ENCODE measurements at regions not wholly inside any gene's neighbourhood (a gene's known extent, or its start where the extent isn't known, plus 50 kb on each side); places are given as distances from the start of the nearest gene placed in this dataset.
A peak's percentile ranks its signal among the peaks of the same experiment; 100 is the strongest.

- DNase-seq: no peak
Observed at GRCh38 chr14:34120185-34120977, 169.5 kb upstream of the EGLN3 start.

- DNase-seq: no peak
Observed at GRCh38 chr14:34119107-34119858, 168.4 kb upstream of the EGLN3 start.

- DNase-seq: no peak
Observed at GRCh38 chr14:34113991-34114390, 163.1 kb upstream of the EGLN3 start.

GRCh38 chr14:34113005-34113511 is 162.2 kb upstream of the EGLN3 start:
- peak; percentile 57 for DNase-seq

- DNase-seq: no peak
Observed at GRCh38 chr14:34111953-34112352, 161.1 kb upstream of the EGLN3 start.

- DNase-seq: no peak
Observed at GRCh38 chr14:34111505-34111904, 160.6 kb upstream of the EGLN3 start.

- DNase-seq: peak; percentile 31
Observed at GRCh38 chr14:34110531-34110930, 159.7 kb upstream of the EGLN3 start.

- no peak for DNase-seq
Observed at GRCh38 chr14:34107441-34107840, 156.6 kb upstream of the EGLN3 start.

- no peak for DNase-seq
Observed at GRCh38 chr14:34106310-34106709, 155.4 kb upstream of the EGLN3 start.

GRCh38 chr14:34104489-34105397 is 153.9 kb upstream of the EGLN3 start:
- DNase-seq: no peak

- DNase-seq: no peak
Observed at GRCh38 chr14:34103176-34103575, 152.3 kb upstream of the EGLN3 start.

GRCh38 chr14:34099635-34100034 is 148.8 kb upstream of the EGLN3 start:
- DNase-seq: no peak

GRCh38 chr14:34098985-34099349 is 148.1 kb upstream of the EGLN3 start:
- no peak for DNase-seq

GRCh38 chr14:34098045-34098984 is 147.4 kb upstream of the EGLN3 start:
- DNase-seq: peak; percentile 31

GRCh38 chr14:34097644-34098043 is 146.8 kb upstream of the EGLN3 start:
- no peak for DNase-seq

GRCh38 chr14:34094384-34094783 is 143.5 kb upstream of the EGLN3 start:
- DNase-seq: no peak

- no peak for DNase-seq
Observed at GRCh38 chr14:34093883-34094282, 143.0 kb upstream of the EGLN3 start.

GRCh38 chr14:34090451-34090850 is 139.6 kb upstream of the EGLN3 start:
- no peak for DNase-seq

GRCh38 chr14:34088914-34089313 is 138.0 kb upstream of the EGLN3 start:
- DNase-seq: no peak

- no peak for DNase-seq
Observed at GRCh38 chr14:34087571-34087970, 136.7 kb upstream of the EGLN3 start.

- DNase-seq: no peak
Observed at GRCh38 chr14:34086223-34086757, 135.4 kb upstream of the EGLN3 start.

- DNase-seq: no peak
Observed at GRCh38 chr14:34085695-34086094, 134.8 kb upstream of the EGLN3 start.

All from fibroblast of skin of right biceps (primary cell).